NCI-H146 (cell line): ENCODE measurements at regions not wholly inside any gene's neighbourhood (a gene's known extent, or its start where the extent isn't known, plus 50 kb on each side); places are given as distances from the start of the nearest gene placed in this dataset.

Experiments used
- DNase-seq: peaks from one replicate; lab custom pipeline; 2025; lab: John Stamatoyannopoulos, UW

- no peak for DNase-seq
Measured at GRCh38 chr7:45358287-45358686, 200.7 kb downstream of the RAMP3 start.

GRCh38 chr7:45359250-45359649, 201.7 kb downstream of the RAMP3 start:
- no peak for DNase-seq

DNA sequence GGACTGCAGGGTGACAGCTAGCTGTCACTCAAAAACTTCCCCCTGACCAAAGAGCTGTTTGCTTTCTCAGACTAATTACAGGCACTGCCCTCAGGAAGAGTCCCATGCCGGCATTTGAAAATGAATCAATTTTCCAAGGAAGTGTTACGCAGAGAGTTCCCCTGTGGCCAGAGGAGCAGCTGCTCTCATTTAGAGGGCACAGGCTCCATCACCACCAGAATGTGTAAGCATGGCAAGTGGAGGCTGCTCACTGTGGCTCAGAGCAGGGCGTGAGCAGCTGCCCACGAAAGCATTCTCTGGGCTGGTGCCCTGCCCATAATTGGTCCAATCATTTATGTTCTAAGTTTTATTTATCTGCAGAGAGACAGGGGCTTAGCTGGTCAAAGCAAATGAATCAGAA, 202.2 kb downstream of the RAMP3 start:
- DNase-seq = no peak

DNA sequence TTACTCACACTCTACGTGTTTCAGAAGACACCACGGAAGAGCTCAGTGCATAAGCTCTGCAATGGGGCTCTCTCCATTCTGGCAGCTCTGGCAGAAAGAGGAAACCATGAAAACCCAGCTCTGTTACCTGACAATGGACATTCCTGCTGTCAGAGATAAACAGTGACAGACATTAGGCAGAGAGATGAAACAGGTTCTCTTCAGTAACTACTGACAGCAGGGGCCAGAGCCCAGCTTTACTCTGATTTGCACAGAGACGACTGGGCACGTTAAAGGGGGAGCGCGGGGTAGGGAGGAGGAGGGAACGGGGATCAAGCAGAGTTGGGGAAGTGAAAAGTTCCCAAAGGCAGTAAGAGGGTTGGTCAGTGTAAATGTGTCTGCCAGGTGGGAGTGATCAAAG, 206.1 kb downstream of the RAMP3 start:
- no peak for DNase-seq

- DNase-seq = no peak
Measured at GRCh38 chr7:45365341-45365740, 207.8 kb downstream of the RAMP3 start.

GRCh38 chr7:45366475-45366874, 207.7 kb upstream of the ADCY1 start:
- DNase-seq = no peak

DNA sequence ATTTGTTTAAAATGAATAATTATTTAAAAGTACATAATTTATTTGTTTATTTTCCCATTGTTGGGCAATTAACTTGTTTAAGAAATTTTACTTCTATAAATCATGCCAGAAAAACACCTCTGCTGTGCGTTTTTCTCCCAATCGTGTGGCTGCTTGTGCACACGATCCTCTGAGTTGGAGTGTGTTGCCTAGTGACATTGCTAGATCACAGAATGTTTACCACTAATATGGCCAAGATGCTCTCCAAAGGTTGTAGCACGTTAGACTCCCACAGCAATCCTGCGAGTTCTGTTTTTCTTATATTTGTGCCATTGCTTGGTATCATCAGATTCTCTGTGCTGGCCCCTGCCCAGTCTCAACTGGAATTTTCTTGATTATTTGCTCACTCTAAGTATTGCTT, 207.1 kb upstream of the ADCY1 start:
- DNase-seq = no peak

DNA sequence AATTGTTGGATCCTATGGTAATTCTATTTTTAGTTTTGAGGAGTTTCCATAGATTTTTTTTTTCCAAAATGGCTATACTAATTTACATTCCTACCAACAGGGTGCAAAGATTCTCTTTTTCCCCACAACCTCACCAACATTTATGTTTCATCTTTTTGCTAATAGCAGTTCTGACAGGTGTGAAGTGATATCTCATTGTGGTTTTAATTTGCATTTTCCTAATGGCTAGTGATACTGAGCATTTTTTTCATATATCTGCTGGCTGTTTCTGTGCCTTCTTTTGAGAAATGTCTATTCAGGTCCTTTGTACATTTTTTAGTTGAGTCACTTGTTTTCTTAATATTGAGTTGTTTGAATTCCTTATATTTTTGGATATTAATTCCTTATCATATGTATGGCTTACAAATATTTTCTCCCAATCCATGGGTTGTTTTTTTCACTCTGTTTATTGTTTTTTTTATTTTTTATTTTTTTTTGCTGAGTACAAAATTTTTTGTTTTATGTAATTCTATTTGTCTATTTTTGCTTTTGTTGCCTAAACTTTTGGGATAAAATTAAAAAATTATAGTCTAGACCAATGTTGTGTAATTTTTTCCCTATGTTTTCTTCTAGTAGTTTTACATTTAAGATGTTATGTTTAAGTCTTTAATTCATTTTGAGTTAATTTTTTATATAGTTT, 205.9 kb upstream of the ADCY1 start:
- DNase-seq = no peak

DNA sequence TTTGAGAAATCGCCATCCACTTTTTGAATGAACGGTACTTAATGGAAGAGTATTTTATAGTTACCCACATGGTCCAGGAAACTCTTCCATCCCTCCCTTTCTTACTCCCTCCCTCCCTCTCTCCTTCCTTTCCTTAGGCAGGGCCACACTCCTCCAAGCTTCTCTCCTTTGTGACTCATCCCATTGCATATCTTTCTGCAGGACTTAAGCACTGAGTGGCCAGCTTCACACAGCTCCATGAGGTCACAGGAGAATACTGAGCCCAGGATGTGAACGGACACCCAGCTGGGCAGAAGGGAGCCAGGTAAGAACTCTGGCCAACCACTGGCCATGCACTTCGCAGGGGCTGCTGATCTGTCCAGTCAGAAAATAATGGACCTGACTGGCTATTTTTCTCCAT, 189.7 kb upstream of the ADCY1 start:
- DNase-seq = no peak

DNA sequence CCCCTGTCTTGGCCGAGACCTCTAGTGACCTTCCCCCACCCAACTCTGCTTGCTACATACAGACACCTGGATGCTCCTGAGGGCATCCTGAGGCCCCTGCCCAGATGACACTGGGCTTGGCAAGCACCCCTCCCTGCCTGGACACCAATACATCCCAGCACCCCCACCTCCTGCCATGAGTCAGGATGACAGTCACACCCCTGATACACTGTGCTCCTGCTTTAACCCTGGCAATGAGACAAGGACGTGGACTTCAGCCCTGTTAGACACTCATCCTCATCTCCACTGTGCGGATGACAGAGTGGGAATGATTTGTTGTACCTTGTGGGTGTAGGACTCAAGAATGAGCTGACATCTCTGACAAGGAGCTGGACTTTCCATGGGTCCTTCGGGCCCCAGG, 186.3 kb upstream of the ADCY1 start:
- no peak for DNase-seq

DNA sequence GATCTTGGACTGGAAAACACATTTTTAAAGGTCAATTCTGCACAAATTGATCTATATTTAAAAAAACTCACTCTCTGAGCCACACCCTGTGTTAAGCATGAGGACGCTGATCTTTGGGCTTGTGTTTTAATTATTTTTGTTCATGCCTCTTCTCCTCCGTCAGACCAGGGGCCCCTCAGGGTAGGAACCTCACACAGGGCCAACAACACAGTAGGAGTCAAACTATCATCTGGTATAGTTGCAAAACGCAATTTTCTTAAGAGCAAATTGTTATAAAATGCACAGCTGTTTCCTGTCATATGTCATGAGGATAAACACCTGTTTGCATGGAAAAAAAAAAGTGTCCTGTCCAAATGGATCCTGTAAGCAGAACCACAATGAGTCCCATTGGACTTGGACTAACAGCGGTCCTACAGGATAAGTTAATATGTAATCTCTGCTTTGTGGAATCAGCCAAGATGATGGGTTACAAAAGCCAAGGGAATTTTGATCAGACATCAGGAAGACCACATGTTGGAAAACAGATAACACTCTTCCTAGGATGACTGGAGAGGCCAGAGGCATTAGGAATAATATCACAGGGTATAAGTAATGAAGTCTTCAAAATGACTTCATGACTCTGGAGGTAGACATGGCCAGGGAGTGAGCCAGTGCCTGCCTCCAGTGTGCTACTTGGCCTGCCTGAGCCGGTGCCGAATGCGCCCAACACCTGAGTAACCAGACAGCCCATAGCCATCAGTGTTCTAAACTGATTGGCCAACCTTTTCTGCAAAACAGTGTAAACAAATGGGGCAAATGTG, 184.9 kb upstream of the ADCY1 start:
- peak; percentile 43 for DNase-seq

DNA sequence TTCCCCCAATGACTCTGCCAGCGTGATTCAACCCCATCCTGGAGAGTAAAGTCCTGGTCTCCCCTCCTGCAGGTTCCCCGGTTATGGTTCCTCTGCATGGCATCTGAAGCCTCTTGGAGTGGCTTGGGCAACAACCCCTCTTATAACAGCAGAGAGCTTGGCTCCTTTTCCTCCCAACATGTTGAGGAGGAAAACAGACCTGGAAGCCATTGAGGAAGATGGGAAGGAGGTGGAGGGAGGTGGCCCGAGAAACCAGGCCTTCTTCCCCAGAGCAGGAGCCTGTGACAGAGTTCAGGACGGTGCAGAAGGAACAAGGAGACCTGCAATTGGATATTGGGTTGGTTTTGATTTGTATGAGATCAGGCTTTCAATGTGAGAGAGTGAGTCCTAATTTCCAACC, 184.0 kb upstream of the ADCY1 start:
- DNase-seq = no peak

- no peak for DNase-seq
Measured at GRCh38 chr7:45390731-45391130, 183.4 kb upstream of the ADCY1 start.

- DNase-seq = no peak
Measured at GRCh38 chr7:45391618-45392451, 182.3 kb upstream of the ADCY1 start.

DNA sequence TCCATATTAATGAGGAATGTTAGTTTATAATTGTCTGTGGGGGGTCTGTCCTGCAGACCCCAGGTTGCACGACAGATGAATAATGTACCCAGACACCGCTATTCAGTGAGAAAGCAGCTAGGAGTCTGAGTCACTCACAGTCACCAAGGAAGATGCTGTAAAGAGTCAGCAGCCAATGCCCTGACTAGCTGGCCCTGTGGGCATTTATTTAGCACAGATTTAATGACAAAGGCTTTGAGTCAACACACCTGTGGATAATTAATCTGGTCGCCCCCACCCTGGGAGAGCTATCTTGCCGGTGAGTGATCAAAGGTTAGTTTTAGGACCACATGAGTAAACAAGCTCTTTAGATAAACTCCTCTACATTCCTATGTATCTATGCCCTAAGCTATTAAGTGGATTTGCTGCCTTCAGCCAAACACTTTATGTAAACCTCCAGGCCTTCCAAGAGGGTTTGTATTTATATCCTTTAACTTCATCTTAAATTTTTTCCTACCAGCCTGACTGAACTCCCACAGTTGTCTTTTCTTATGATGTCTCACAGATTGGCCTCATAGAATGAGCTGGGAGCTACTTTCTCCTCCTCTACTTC, 180.0 kb upstream of the ADCY1 start:
- DNase-seq = no peak

GRCh38 chr7:45399069-45399468, 175.1 kb upstream of the ADCY1 start:
- no peak for DNase-seq

- peak; percentile 81 for DNase-seq
Measured at GRCh38 chr7:45400680-45401079, 173.5 kb upstream of the ADCY1 start.

DNA sequence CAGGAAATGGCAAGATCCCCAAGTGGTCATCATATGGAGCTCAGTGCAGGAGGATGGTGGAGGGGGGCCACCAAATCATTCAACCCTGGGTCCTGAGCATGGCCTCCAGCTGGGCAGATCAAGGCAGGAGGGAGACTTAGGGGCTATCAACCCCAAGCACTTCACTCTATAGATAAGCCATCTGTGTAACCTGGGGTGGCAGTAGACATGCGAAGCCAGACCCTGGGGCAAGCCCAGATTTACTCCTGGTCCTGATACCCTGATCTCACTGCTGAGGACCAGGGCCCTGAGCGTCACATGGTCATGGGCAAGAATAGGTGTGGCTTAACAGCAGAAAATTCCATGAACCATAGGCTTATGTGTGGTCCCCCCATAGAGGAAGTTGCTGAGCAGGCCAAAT, 173.0 kb upstream of the ADCY1 start:
- no peak for DNase-seq

DNA sequence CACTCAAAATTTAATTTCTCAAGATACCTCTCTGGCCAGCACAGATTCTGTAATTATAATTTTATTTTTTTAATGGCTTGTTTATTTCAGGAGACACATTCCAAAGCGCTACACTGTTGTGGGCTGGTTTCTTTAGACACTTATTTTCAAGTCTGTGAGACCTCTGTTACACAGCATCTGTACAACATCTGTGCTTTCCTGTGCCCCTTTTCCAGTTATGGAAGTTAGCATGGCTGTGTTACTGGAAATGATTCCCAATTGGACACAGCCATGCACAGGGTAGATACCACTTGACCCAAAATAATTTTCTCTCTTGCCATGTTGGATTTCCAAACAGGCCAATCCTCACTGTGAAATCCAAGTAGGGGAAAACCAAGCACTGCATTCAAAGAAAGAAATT, 172.3 kb upstream of the ADCY1 start:
- DNase-seq = no peak

DNA sequence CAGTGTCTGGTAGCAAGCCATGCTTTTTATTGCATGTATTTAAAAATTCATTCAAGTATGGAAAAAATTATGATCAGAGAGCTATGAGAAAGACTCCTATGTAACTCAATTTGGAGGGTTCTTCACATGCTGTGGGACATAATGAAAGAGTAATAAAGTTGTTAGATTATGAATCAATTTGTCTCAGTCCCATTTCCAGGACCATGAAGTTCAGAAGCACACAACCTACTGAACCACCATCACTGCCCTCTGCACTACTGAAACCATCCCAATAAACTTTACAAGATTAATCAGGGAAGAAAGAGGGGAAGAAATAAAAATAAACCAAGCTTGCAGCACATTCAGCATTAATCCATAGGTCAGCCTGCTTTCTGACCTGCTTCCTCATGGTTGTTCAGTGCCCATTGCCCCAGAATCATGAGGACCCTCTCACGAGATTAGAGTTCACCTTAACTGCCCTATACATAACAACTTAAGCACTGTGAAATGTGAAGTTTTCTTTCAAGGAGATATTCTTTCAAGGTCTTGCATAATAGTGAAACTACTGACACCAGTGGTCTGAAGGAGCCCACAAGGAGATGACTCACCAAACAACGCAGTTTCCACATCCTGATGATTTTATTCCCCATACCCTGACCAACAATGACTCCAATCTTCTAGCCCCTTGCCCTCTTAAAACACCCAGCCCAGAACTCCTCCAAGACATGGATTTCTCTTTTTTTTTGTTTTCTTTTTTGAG, 171.5 kb upstream of the ADCY1 start:
- DNase-seq = no peak

DNA sequence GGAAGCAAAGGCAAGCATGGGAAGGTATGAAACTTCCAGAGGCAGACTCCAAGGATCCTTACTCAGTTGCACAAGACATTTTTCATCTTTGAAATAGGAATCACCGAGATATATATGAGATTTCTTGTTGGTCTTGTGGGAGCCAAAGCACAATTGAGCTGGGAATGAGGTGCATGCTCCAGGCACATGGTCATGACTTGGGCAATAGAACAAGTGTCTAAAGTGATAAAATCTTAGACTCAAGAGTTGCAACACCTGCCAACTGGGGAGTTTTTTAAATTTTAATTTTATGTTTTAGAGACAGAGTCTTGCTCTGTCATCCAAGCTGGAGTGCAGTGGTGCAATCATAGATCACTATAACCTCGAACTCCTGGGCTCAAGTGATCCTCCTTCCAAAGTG, 169.5 kb upstream of the ADCY1 start:
- DNase-seq = no peak
